ENCODE measurements at regions not wholly inside any gene's neighbourhood (a gene's known extent, or its start where the extent isn't known, plus 50 kb on each side); places are given as distances from the start of the nearest gene placed in this dataset.

GRCh38 chr18:79616651-79617510 is 62.7 kb upstream of the CTDP1 start:
- H3K27ac ChIP-seq, result peak overlapping the region in 1 of 5 donors; percentile 49
- H3K36me3 ChIP-seq, result no peaks in the 10 kb centered on the region
- peaks cover 0 to 6% (median 3%) of the 10 kb centered on the region in 4 donors for H3K4me1 ChIP-seq
- TF ChIP-seq POLR2AphosphoS5 (IDR thresholded peaks at IDR 0.05), result no peak
- peaks cover 0 to 49% (median 12%) of the 10 kb centered on the region in 3 donors for H3K27me3 ChIP-seq
- peak overlapping the region; percentile 25 to 39 (median 29) for H3K4me3 ChIP-seq
- DNase-seq, result peak in 1 of 2 donors; percentile 56
- WGBS, 5 donors, result 17 to 64% (median 42%) methylated on average over 44 to 67 of the region's 89 CpGs
- intact Hi-C loops (cut with DNase I; ENCODE audit: low total_unique reads), result no loop called here
- H3K9me3 ChIP-seq, result peaks cover 0 to 8% (median 0%) of the 10 kb centered on the region in 4 donors

GRCh38 chr18:79617511-79618500 is 61.8 kb upstream of the CTDP1 start:
- peaks cover 0 to 6% (median 3%) of the 10 kb centered on the region in 4 donors for H3K4me1 ChIP-seq
- intact Hi-C loops (cut with DNase I; ENCODE audit: low total_unique reads), result no loop called here
- no peak overlapping the region for H3K27ac ChIP-seq
- H3K36me3 ChIP-seq, result no peaks in the 10 kb centered on the region
- no peak overlapping the region for H3K4me3 ChIP-seq
- DNase-seq, result no peak
- whole genome bisulfite sequencing, 5 donors, result 75 to 82% (median 78%) methylated on average over 42 to 79 of the region's 79 CpGs
- peaks cover 0 to 8% (median 0%) of the 10 kb centered on the region in 4 donors for H3K9me3 ChIP-seq
- TF ChIP-seq POLR2AphosphoS5 (IDR thresholded peaks at IDR 0.05), result no peak
- no peak for TF ChIP-seq CTCF (IDR thresholded peaks at IDR 0.05)
- TF ChIP-seq EP300 (IDR thresholded peaks at IDR 0.05), result no peak
- no peak for TF ChIP-seq POLR2A (IDR thresholded peaks at IDR 0.05)
- peaks cover 0 to 42% (median 12%) of the 10 kb centered on the region in 3 donors for H3K27me3 ChIP-seq

- 73 to 83% (median 78%) methylated on average over 18 to 20 of the region's 20 CpGs for WGBS, 5 donors
- Histone ChIP-seq H3K27ac (no peak overlapping the region), H3K4me3 (no peak overlapping the region), H3K36me3 (no peaks in the 10 kb centered on the region), H3K4me1 (peaks cover 0 to 8% (median 6%) of the 10 kb centered on the region in 4 donors), H3K27me3 (peaks cover 0 to 32% (median 11%) of the 10 kb centered on the region in 3 donors), H3K9me3 (peaks cover 0 to 8% (median 0%) of the 10 kb centered on the region in 4 donors)
- peak in 1 of 2 donors; percentile 44 for DNase-seq
- TF ChIP-seq EP300 (IDR thresholded peaks at IDR 0.05), result no peak
- intact Hi-C loops (cut with DNase I; ENCODE audit: low total_unique reads), result no loop called here
These were observed 58.9 kb upstream of the CTDP1 start for GRCh38 chr18:79620576-79621165.

- WGBS, 5 donors, result 85 to 90% (median 88%) methylated on average over 12 to 14 of the region's 14 CpGs
- no peak for DNase-seq
These were observed 58.1 kb upstream of the CTDP1 start for GRCh38 chr18:79621501-79621900.

GRCh38 chr18:79622004-79622403 is 57.6 kb upstream of the CTDP1 start:
- Histone ChIP-seq H3K27me3 (peaks cover 0 to 39% (median 8%) of the 10 kb centered on the region in 3 donors), H3K4me3 (no peak overlapping the region), H3K9me3 (peaks cover 0 to 8% (median 0%) of the 10 kb centered on the region in 4 donors), H3K4me1 (peaks cover 0 to 8% (median under 1%) of the 10 kb centered on the region in 4 donors), H3K27ac (no peak overlapping the region), H3K36me3 (no peaks in the 10 kb centered on the region)
- 75 to 83% (median 82%) methylated on average over 4 of the region's 4 CpGs for WGBS, 5 donors
- DNase-seq, result no peak
- intact Hi-C loops (cut with DNase I; ENCODE audit: low total_unique reads), result no loop called here
- TF ChIP-seq CTCF (IDR thresholded peaks at IDR 0.05) (no peak), POLR2A (IDR thresholded peaks at IDR 0.05) (no peak), EP300 (IDR thresholded peaks at IDR 0.05) (no peak), POLR2AphosphoS5 (IDR thresholded peaks at IDR 0.05) (no peak)

More at GRCh38 chr18:79621501-79621900, 58.1 kb upstream of the CTDP1 start:
- Histone ChIP-seq H3K4me1 (peaks cover 0 to 8% (median 5%) of the 10 kb centered on the region in 4 donors), H3K27me3 (peaks cover 0 to 39% (median 13%) of the 10 kb centered on the region in 3 donors), H3K9me3 (peaks cover 0 to 8% (median 0%) of the 10 kb centered on the region in 4 donors), H3K36me3 (no peaks in the 10 kb centered on the region), H3K4me3 (no peak overlapping the region), H3K27ac (no peak overlapping the region)
- TF ChIP-seq EP300 (IDR thresholded peaks at IDR 0.05) (no peak), POLR2AphosphoS5 (IDR thresholded peaks at IDR 0.05) (no peak)
- intact Hi-C loops (cut with DNase I; ENCODE audit: low total_unique reads), result no loop called here

Data from stomach (tissue), 8 donors.